ENCODE measurements at regions not wholly inside any gene's neighbourhood (a gene's known extent, or its start where the extent isn't known, plus 50 kb on each side); places are given as distances from the start of the nearest gene placed in this dataset.

GRCh38 chr4:38565271-38566199 is 98.5 kb upstream of the KLF3 start:
- no peak overlapping the region for H3K4me3 Mint-ChIP-seq
- ATAC-seq (ENCODE audit: low read depth) (no peak), DNase-seq (no peak)
- H3K36me3 ChIP-seq (replicated peaks in 1 of 2; ENCODE audit: control extremely low read depth in 1 of 2, control insufficient read depth in 1 of 2, extremely low read depth in 1 of 2, insufficient read depth in 2 of 2, low read length in 1 of 2), result no peaks in the 10 kb centered on the region
- intact Hi-C loops (cut with micrococcal nuclease), result no loop called here
- ChIA-PET CTCF (no interaction called here), POLR2A (no interaction called here)
- H3K79me2 ChIP-seq (ENCODE audit: control insufficient read depth, insufficient read depth, low read length), result no peaks in the 10 kb centered on the region
- H3K27ac Mint-ChIP-seq, result no peak overlapping the region
- peaks cover 0 to 3% of the 10 kb centered on the region in 2 donors for H3K4me1 ChIP-seq (ENCODE audit: control insufficient read depth in 2 of 2, insufficient read depth in 2 of 2, low read length in 2 of 2)
- H3K4me3 ChIP-seq (ENCODE audit: control extremely low read depth in 1 of 5, extremely low read depth in 1 of 5, insufficient read depth in 1 of 5, low read depth in 2 of 5, low read length in 4 of 5), result no peak overlapping the region
- WGBS (ENCODE audit: insufficient coverage), result 92% methylated on average over 9 of the region's 12 CpGs
- H3K9me3 ChIP-seq (ENCODE audit: control extremely low read depth in 1 of 3, control insufficient read depth in 2 of 3, insufficient read depth in 1 of 3, low read length in 2 of 3), result no peaks in the 10 kb centered on the region
- no peaks in the 10 kb centered on the region for H4K20me1 ChIP-seq (ENCODE audit: control insufficient read depth, insufficient read depth, low read length, poor library complexity, severe bottlenecking)
- H3K4me1 Mint-ChIP-seq, result no peaks in the 10 kb centered on the region
- H3K9ac ChIP-seq (ENCODE audit: low read length), result no peak overlapping the region
- no peaks in the 10 kb centered on the region for H3K27me3 ChIP-seq (replicated peaks in 1 of 4; ENCODE audit: control extremely low read depth in 1 of 4, control insufficient read depth in 3 of 4, insufficient read depth in 4 of 4, low read length in 3 of 4)
- TF ChIP-seq CTCF (IDR thresholded peaks at IDR 0.05), result no peak
- no peak for TF ChIP-seq EZH2 (IDR thresholded peaks at IDR 0.05; ENCODE audit: borderline replicate concordance, insufficient read depth, low read depth, low read length, poor library complexity, severe bottlenecking)
- H2AFZ ChIP-seq (ENCODE audit: insufficient read depth, low read depth, low read length, poor library complexity, severe bottlenecking), result no peak overlapping the region
- H3K27me3 Mint-ChIP-seq, result peaks cover 3% of the 10 kb centered on the region
- no peak overlapping the region for H3K27ac ChIP-seq (ENCODE audit: low read length in 2 of 2)
- no peaks in the 10 kb centered on the region for H3K9me3 Mint-ChIP-seq (ENCODE audit: insufficient read depth)
- no peak overlapping the region for H3K4me2 ChIP-seq (replicated peaks; ENCODE audit: low read depth, low read length, poor library complexity, severe bottlenecking)

- Histone ChIP-seq H3K36me3 (replicated peaks in 1 of 2; ENCODE audit: control extremely low read depth in 1 of 2, control insufficient read depth in 1 of 2, extremely low read depth in 1 of 2, insufficient read depth in 2 of 2, low read length in 1 of 2) (no peaks in the 10 kb centered on the region), H4K20me1 (ENCODE audit: control insufficient read depth, insufficient read depth, low read length, poor library complexity, severe bottlenecking) (no peaks in the 10 kb centered on the region), H3K79me2 (ENCODE audit: control insufficient read depth, insufficient read depth, low read length) (no peaks in the 10 kb centered on the region), H3K9me3 (ENCODE audit: control extremely low read depth in 1 of 3, control insufficient read depth in 2 of 3, insufficient read depth in 1 of 3, low read length in 2 of 3) (no peaks in the 10 kb centered on the region), H3K9ac (ENCODE audit: low read length) (no peak overlapping the region), H3K4me1 (ENCODE audit: control insufficient read depth in 2 of 2, insufficient read depth in 2 of 2, low read length in 2 of 2) (peaks cover 0 to 3% of the 10 kb centered on the region in 2 donors), H3K27me3 (replicated peaks in 1 of 4; ENCODE audit: control extremely low read depth in 1 of 4, control insufficient read depth in 3 of 4, insufficient read depth in 4 of 4, low read length in 3 of 4) (no peaks in the 10 kb centered on the region), H3K4me2 (replicated peaks; ENCODE audit: low read depth, low read length, poor library complexity, severe bottlenecking) (no peak overlapping the region), H3K4me3 (ENCODE audit: control extremely low read depth in 1 of 5, extremely low read depth in 1 of 5, insufficient read depth in 1 of 5, low read depth in 2 of 5, low read length in 4 of 5) (no peak overlapping the region), H3K27ac (ENCODE audit: low read length in 2 of 2) (no peak overlapping the region), H2AFZ (ENCODE audit: insufficient read depth, low read depth, low read length, poor library complexity, severe bottlenecking) (no peak overlapping the region)
- Mint-ChIP-seq H3K4me1 (no peaks in the 10 kb centered on the region), H3K27me3 (peaks cover 3% of the 10 kb centered on the region), H3K4me3 (no peak overlapping the region), H3K9me3 (ENCODE audit: insufficient read depth) (no peaks in the 10 kb centered on the region), H3K27ac (no peak overlapping the region)
- CTCF ChIA-PET, result no interaction called here
- DNase-seq (no peak), ATAC-seq (ENCODE audit: low read depth) (no peak)
- WGBS (ENCODE audit: insufficient coverage), result 89% methylated on average over 1 of the region's 4 CpGs
- POLR2A ChIA-PET, result no interaction called here
- intact Hi-C loops (cut with micrococcal nuclease), result no loop called here
- no peak for TF ChIP-seq EZH2 (IDR thresholded peaks at IDR 0.05; ENCODE audit: borderline replicate concordance, insufficient read depth, low read depth, low read length, poor library complexity, severe bottlenecking)
- TF ChIP-seq CTCF (IDR thresholded peaks at IDR 0.05), result no peak
These were observed 97.1 kb upstream of the KLF3 start for GRCh38 chr4:38566806-38567398.

All from B cell (primary cell).